Fibroblast of lung (primary cell): ENCODE measurements at regions not wholly inside any gene's neighbourhood (a gene's known extent, or its start where the extent isn't known, plus 50 kb on each side); places are given as distances from the start of the nearest gene placed in this dataset.

Source experiments
- DNase-seq, 2 donors: peaks; one replicate each; pipeline versions ENCODE4 v3.0.0 to v3.0.0-alpha.2; 2010; ENCODE audit warnings: low read depth in 2 of 2
- H2AFZ ChIP-seq: 2 replicates; pipeline ENCODE4 v1.5.1; 2012; ENCODE audit warnings: low read length, control low read depth, inconsistent platforms
- H3K27ac ChIP-seq: 2 replicates; pipeline ENCODE4 v1.5.1; 2011; ENCODE audit warnings: low read length, control low read depth; ENCODE audit not compliant: insufficient read depth
- H3K27me3 ChIP-seq: 2 replicates; pipeline ENCODE4 v1.5.1; 2011; ENCODE audit warnings: mild to moderate bottlenecking, low read length; ENCODE audit not compliant: control insufficient read depth, insufficient read depth
- H3K36me3 ChIP-seq: 2 replicates; pipeline ENCODE4 v1.5.1; 2011; ENCODE audit warnings: low read length; ENCODE audit not compliant: control insufficient read depth, insufficient read depth
- H3K4me1 ChIP-seq: 2 replicates; pipeline ENCODE4 v1.5.1; 2011; ENCODE audit warnings: low read length; ENCODE audit not compliant: control insufficient read depth, insufficient read depth; ENCODE audit errors: extremely low read depth
- H3K4me2 ChIP-seq: 2 replicates; pipeline ENCODE4 v1.5.1; 2011; ENCODE audit warnings: low read length, control low read depth; ENCODE audit not compliant: insufficient read depth; ENCODE audit errors: extremely low read depth
- H3K4me3 ChIP-seq, 4 experiments: fragments of 200-600 bp in 1 of 4; sonication (generic) in 1 of 4; replicated peaks in 1 of 4; 2 replicates each; pipeline ENCODE4 v1.5.1; 2011 to 2016; ENCODE audit warnings: low read length in 4 of 4, low read depth in 3 of 4, mild to moderate bottlenecking in 3 of 4, control low read depth in 2 of 4, inconsistent platforms in 1 of 4, mixed read lengths in 1 of 4; ENCODE audit not compliant: insufficient read depth in 1 of 4; ENCODE audit errors: control extremely low read depth in 1 of 4
- H3K79me2 ChIP-seq: 2 replicates; pipeline ENCODE4 v1.5.1; 2012; ENCODE audit warnings: mild to moderate bottlenecking, low read length, inconsistent platforms; ENCODE audit not compliant: control insufficient read depth, insufficient read depth
- H3K9ac ChIP-seq: 2 replicates; pipeline ENCODE4 v1.5.1; 2011; ENCODE audit warnings: mild to moderate bottlenecking, low read length, control low read depth; ENCODE audit not compliant: insufficient read depth
- H3K9me3 ChIP-seq: 2 replicates; pipeline ENCODE4 v1.5.1; 2012; ENCODE audit warnings: low read depth, low read length; ENCODE audit not compliant: control insufficient read depth, insufficient read depth
- H4K20me1 ChIP-seq: 2 replicates; pipeline ENCODE4 v1.5.1; 2011; ENCODE audit warnings: low read length; ENCODE audit not compliant: control insufficient read depth, insufficient read depth; ENCODE audit errors: extremely low read depth
- EZH2 ChIP-seq: IDR thresholded peaks from 2 replicates; pipeline ENCODE4 v1.5.1; 2012; ENCODE audit warnings: low read length, control low read depth, mild to moderate bottlenecking; ENCODE audit errors: missing control alignments
- TF ChIP-seq, protein P1 (sequence below), 2 donors: IDR thresholded peaks in 1 of 2; conservative IDR thresholded peaks in 1 of 2; 1 replicate in 1 of 2; 2 replicates in 1 of 2; pipeline ENCODE4 v1.5.1; 2011 to 2012; ENCODE audit warnings: low read length in 2 of 2, control low read depth in 1 of 2, inconsistent platforms in 1 of 2, low read depth in 1 of 2, mild to moderate bottlenecking in 1 of 2

DNA sequence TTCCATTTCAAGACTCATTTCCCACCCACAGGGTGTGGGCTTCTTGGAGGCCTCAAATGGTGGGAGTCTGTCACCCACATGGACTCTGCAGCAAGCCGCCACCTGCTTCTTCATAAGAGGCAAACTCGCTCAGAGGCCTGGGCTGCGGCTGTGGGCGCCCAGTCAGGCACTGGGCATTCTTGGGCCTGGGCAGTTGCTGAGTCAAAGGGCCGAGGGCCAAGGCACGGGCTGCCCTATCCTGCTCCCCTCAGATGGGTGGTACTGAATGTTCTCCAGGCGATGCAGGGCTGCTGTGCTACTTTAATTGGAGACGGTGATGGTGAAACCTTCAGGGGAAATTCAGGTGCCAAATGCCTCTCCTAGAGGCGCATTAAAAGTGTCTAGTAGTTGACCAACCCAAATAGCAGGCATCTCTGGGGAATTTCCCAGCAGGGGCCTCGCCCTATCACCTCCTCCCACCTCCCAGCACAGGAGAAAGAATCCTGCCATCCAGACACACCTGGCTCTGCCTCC is 57.9 kb downstream of the MAFB start:
- Histone ChIP-seq H4K20me1 (no peaks in the 10 kb centered on the region), H3K79me2 (no peaks in the 10 kb centered on the region), H3K27ac (no peak overlapping the region), H3K4me1 (no peaks in the 10 kb centered on the region), H3K9ac (no peak overlapping the region), H3K9me3 (no peaks in the 10 kb centered on the region), H3K4me2 (no peak overlapping the region), H3K4me3 (no peak overlapping the region), H2AFZ (no peak overlapping the region), H3K36me3 (no peaks in the 10 kb centered on the region), H3K27me3 (no peaks in the 10 kb centered on the region)
- no peak for DNase-seq
- TF ChIP-seq, protein P1, sequence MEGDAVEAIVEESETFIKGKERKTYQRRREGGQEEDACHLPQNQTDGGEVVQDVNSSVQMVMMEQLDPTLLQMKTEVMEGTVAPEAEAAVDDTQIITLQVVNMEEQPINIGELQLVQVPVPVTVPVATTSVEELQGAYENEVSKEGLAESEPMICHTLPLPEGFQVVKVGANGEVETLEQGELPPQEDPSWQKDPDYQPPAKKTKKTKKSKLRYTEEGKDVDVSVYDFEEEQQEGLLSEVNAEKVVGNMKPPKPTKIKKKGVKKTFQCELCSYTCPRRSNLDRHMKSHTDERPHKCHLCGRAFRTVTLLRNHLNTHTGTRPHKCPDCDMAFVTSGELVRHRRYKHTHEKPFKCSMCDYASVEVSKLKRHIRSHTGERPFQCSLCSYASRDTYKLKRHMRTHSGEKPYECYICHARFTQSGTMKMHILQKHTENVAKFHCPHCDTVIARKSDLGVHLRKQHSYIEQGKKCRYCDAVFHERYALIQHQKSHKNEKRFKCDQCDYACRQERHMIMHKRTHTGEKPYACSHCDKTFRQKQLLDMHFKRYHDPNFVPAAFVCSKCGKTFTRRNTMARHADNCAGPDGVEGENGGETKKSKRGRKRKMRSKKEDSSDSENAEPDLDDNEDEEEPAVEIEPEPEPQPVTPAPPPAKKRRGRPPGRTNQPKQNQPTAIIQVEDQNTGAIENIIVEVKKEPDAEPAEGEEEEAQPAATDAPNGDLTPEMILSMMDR (conservative IDR thresholded peaks at IDR 0.05 in 1 of 2, IDR thresholded peaks at IDR 0.05 in 1 of 2; ENCODE audit: low read depth in 1 of 2, low read length in 2 of 2): no peak
- no peak for TF ChIP-seq EZH2

DNA sequence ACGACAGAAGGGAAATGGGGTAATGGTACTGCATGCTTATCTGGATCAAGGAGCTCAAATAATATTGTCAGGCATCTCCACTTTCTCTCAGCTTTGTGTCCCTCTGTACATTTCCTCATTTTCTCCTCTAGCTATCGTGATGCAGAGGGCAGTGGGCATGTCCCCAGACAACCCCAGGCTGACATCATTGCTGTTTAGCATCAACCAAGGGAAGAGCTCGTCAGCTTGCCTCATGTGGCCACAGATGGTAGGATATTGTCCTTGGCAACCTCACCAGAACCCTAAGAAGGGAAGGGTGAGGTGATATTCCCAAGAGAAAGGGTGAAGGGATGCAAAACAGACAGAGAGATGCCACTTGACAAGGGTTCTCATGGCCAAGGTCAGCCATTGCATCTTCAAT is 58.3 kb downstream of the MAFB start:
- Histone ChIP-seq H3K4me1 (no peaks in the 10 kb centered on the region), H3K79me2 (no peaks in the 10 kb centered on the region), H3K4me3 (no peak overlapping the region), H3K36me3 (no peaks in the 10 kb centered on the region), H3K9ac (no peak overlapping the region), H3K27ac (no peak overlapping the region), H3K9me3 (no peaks in the 10 kb centered on the region), H3K27me3 (no peaks in the 10 kb centered on the region), H4K20me1 (no peaks in the 10 kb centered on the region), H2AFZ (no peak overlapping the region), H3K4me2 (no peak overlapping the region)
- DNase-seq: no peak
- TF ChIP-seq, protein P1 (conservative IDR thresholded peaks at IDR 0.05 in 1 of 2, IDR thresholded peaks at IDR 0.05 in 1 of 2; ENCODE audit: low read depth in 1 of 2, low read length in 2 of 2): no peak
- no peak for TF ChIP-seq EZH2

DNA sequence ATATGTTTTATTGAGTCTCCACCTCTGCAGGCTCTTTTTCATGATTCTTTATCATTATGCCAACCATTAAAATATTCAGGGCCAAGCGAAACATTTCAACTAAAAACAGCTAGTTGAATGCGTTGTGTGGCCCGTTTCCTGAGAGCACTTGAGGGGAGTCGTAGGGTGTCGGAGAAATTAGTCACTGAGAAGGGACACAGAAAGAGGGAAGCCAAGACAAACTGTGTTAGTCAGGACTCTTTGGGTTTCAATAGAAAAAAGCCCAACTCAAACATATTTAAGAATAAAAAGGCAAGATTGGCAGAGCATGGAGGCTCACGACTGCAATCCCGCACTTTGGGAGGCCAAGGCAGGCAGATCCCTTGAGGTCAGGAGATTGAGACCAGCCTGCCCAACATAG is 58.9 kb downstream of the MAFB start:
- Histone ChIP-seq H3K9me3 (no peaks in the 10 kb centered on the region), H3K79me2 (no peaks in the 10 kb centered on the region), H3K36me3 (no peaks in the 10 kb centered on the region), H3K27me3 (no peaks in the 10 kb centered on the region), H3K27ac (no peak overlapping the region), H4K20me1 (no peaks in the 10 kb centered on the region), H3K4me3 (no peak overlapping the region), H3K4me2 (no peak overlapping the region), H3K4me1 (no peaks in the 10 kb centered on the region), H3K9ac (no peak overlapping the region), H2AFZ (no peak overlapping the region)
- no peak for DNase-seq
- TF ChIP-seq, protein P1 (conservative IDR thresholded peaks at IDR 0.05 in 1 of 2, IDR thresholded peaks at IDR 0.05 in 1 of 2; ENCODE audit: low read depth in 1 of 2, low read length in 2 of 2): no peak
